ENCODE measurements at regions not wholly inside any gene's neighbourhood (a gene's known extent, or its start where the extent isn't known, plus 50 kb on each side); places are given as distances from the start of the nearest gene placed in this dataset.
A peak's percentile ranks its signal among the peaks of the same experiment; 100 is the strongest.

GRCh38 chr1:185681034-185681633 is 53.1 kb upstream of the HMCN1 start:
- H3K4me3 Mint-ChIP-seq: no peak overlapping the region
- H3K9me3 Mint-ChIP-seq: no peaks in the 10 kb centered on the region
- H3K36me3 Mint-ChIP-seq (ENCODE audit: low read depth): no peaks in the 10 kb centered on the region
- no peak overlapping the region for H3K27ac Mint-ChIP-seq
- H3K4me1 Mint-ChIP-seq (ENCODE audit: low read depth): peaks cover 17% of the 10 kb centered on the region
- H3K27me3 Mint-ChIP-seq (ENCODE audit: low read depth): peaks cover 14% of the 10 kb centered on the region

GRCh38 chr1:185680453-185680852 is 53.7 kb upstream of the HMCN1 start:
- Mint-ChIP-seq H3K27ac (peak overlapping the region; percentile 76), H3K4me3 (peak overlapping the region; percentile 11)

GRCh38 chr1:185679220-185679619 is 55.0 kb upstream of the HMCN1 start:
- H3K27me3 Mint-ChIP-seq (ENCODE audit: low read depth): peaks cover 3% of the 10 kb centered on the region
- H3K4me1 Mint-ChIP-seq (ENCODE audit: low read depth): peaks cover 24% of the 10 kb centered on the region
- H3K27ac Mint-ChIP-seq: no peak overlapping the region
- peaks cover under 1% of the 10 kb centered on the region for H3K9me3 Mint-ChIP-seq
- H3K36me3 Mint-ChIP-seq (ENCODE audit: low read depth): peaks cover under 1% of the 10 kb centered on the region
- H3K4me3 Mint-ChIP-seq: no peak overlapping the region

More at GRCh38 chr1:185680453-185680852, 53.7 kb upstream of the HMCN1 start:
- no peaks in the 10 kb centered on the region for H3K9me3 Mint-ChIP-seq
- peaks cover 17% of the 10 kb centered on the region for H3K4me1 Mint-ChIP-seq (ENCODE audit: low read depth)
- no peaks in the 10 kb centered on the region for H3K36me3 Mint-ChIP-seq (ENCODE audit: low read depth)
- peaks cover 11% of the 10 kb centered on the region for H3K27me3 Mint-ChIP-seq (ENCODE audit: low read depth)

GRCh38 chr1:185676969-185677368 is 57.2 kb upstream of the HMCN1 start:
- Mint-ChIP-seq H3K27me3 (ENCODE audit: low read depth) (no peaks in the 10 kb centered on the region), H3K9me3 (peaks cover 11% of the 10 kb centered on the region), H3K4me1 (ENCODE audit: low read depth) (peaks cover 38% of the 10 kb centered on the region), H3K27ac (no peak overlapping the region), H3K36me3 (ENCODE audit: low read depth) (peaks cover 9% of the 10 kb centered on the region), H3K4me3 (no peak overlapping the region)

- H3K4me1 Mint-ChIP-seq (ENCODE audit: low read depth): peaks cover 34% of the 10 kb centered on the region
- peaks cover 9% of the 10 kb centered on the region for H3K36me3 Mint-ChIP-seq (ENCODE audit: low read depth)
- no peaks in the 10 kb centered on the region for H3K27me3 Mint-ChIP-seq (ENCODE audit: low read depth)
- H3K9me3 Mint-ChIP-seq: peaks cover 11% of the 10 kb centered on the region
- H3K27ac Mint-ChIP-seq: peak overlapping the region; percentile 57
- peak overlapping the region; percentile 50 for H3K4me3 Mint-ChIP-seq
These were observed 60.0 kb upstream of the HMCN1 start for GRCh38 chr1:185674201-185674600.

- Mint-ChIP-seq H3K27me3 (ENCODE audit: low read depth) (no peaks in the 10 kb centered on the region), H3K4me3 (peak overlapping the region; percentile 12), H3K4me1 (ENCODE audit: low read depth) (peaks cover 37% of the 10 kb centered on the region), H3K27ac (no peak overlapping the region), H3K36me3 (ENCODE audit: low read depth) (peaks cover 9% of the 10 kb centered on the region), H3K9me3 (peaks cover 11% of the 10 kb centered on the region)
These were observed 61.4 kb upstream of the HMCN1 start for GRCh38 chr1:185672719-185673360.

- peaks cover 9% of the 10 kb centered on the region for H3K36me3 Mint-ChIP-seq (ENCODE audit: low read depth)
- no peak overlapping the region for H3K27ac Mint-ChIP-seq
- H3K9me3 Mint-ChIP-seq: peaks cover 11% of the 10 kb centered on the region
- no peaks in the 10 kb centered on the region for H3K27me3 Mint-ChIP-seq (ENCODE audit: low read depth)
- H3K4me1 Mint-ChIP-seq (ENCODE audit: low read depth): peaks cover 37% of the 10 kb centered on the region
- no peak overlapping the region for H3K4me3 Mint-ChIP-seq
These were observed 64.0 kb upstream of the HMCN1 start for GRCh38 chr1:185670187-185670627.

GRCh38 chr1:185668013-185668412 is 66.2 kb upstream of the HMCN1 start:
- Mint-ChIP-seq H3K27me3 (ENCODE audit: low read depth) (no peaks in the 10 kb centered on the region), H3K4me3 (no peak overlapping the region), H3K9me3 (peaks cover 4% of the 10 kb centered on the region), H3K4me1 (ENCODE audit: low read depth) (peaks cover 25% of the 10 kb centered on the region), H3K36me3 (ENCODE audit: low read depth) (peaks cover 3% of the 10 kb centered on the region), H3K27ac (no peak overlapping the region)

- no peak overlapping the region for H3K4me3 Mint-ChIP-seq
- no peak overlapping the region for H3K27ac Mint-ChIP-seq
- no peaks in the 10 kb centered on the region for H3K9me3 Mint-ChIP-seq
- no peaks in the 10 kb centered on the region for H3K27me3 Mint-ChIP-seq (ENCODE audit: low read depth)
- H3K36me3 Mint-ChIP-seq (ENCODE audit: low read depth): no peaks in the 10 kb centered on the region
- H3K4me1 Mint-ChIP-seq (ENCODE audit: low read depth): peaks cover 25% of the 10 kb centered on the region
These were observed 67.6 kb upstream of the HMCN1 start for GRCh38 chr1:185666582-185666981.

GRCh38 chr1:185663771-185664296 is 70.4 kb upstream of the HMCN1 start:
- Mint-ChIP-seq H3K9me3 (no peaks in the 10 kb centered on the region), H3K27me3 (ENCODE audit: low read depth) (no peaks in the 10 kb centered on the region), H3K27ac (no peak overlapping the region), H3K4me1 (ENCODE audit: low read depth) (peaks cover 14% of the 10 kb centered on the region), H3K36me3 (ENCODE audit: low read depth) (no peaks in the 10 kb centered on the region), H3K4me3 (no peak overlapping the region)

GRCh38 chr1:185663332-185663731 is 70.9 kb upstream of the HMCN1 start:
- peaks cover 9% of the 10 kb centered on the region for H3K4me1 Mint-ChIP-seq (ENCODE audit: low read depth)
- no peaks in the 10 kb centered on the region for H3K36me3 Mint-ChIP-seq (ENCODE audit: low read depth)
- H3K27ac Mint-ChIP-seq: no peak overlapping the region

GRCh38 chr1:185661971-185662370 is 72.2 kb upstream of the HMCN1 start:
- H3K4me3 Mint-ChIP-seq: no peak overlapping the region
- H3K4me1 Mint-ChIP-seq (ENCODE audit: low read depth): peaks cover 14% of the 10 kb centered on the region
- H3K9me3 Mint-ChIP-seq: no peaks in the 10 kb centered on the region
- no peak overlapping the region for H3K27ac Mint-ChIP-seq
- H3K36me3 Mint-ChIP-seq (ENCODE audit: low read depth): peaks cover 2% of the 10 kb centered on the region
- no peaks in the 10 kb centered on the region for H3K27me3 Mint-ChIP-seq (ENCODE audit: low read depth)

More at GRCh38 chr1:185663332-185663731, 70.9 kb upstream of the HMCN1 start:
- Mint-ChIP-seq H3K27me3 (ENCODE audit: low read depth) (no peaks in the 10 kb centered on the region), H3K9me3 (no peaks in the 10 kb centered on the region), H3K4me3 (no peak overlapping the region)

GRCh38 chr1:185656663-185657062 is 77.5 kb upstream of the HMCN1 start:
- Mint-ChIP-seq H3K27ac (no peak overlapping the region), H3K36me3 (ENCODE audit: low read depth) (peaks cover 2% of the 10 kb centered on the region), H3K4me1 (ENCODE audit: low read depth) (peaks cover 5% of the 10 kb centered on the region), H3K27me3 (ENCODE audit: low read depth) (no peaks in the 10 kb centered on the region), H3K4me3 (no peak overlapping the region), H3K9me3 (no peaks in the 10 kb centered on the region)

GRCh38 chr1:185654952-185655314 is 79.3 kb upstream of the HMCN1 start:
- H3K4me1 Mint-ChIP-seq (ENCODE audit: low read depth): peaks cover 9% of the 10 kb centered on the region

More at GRCh38 chr1:185654952-185655314, 79.3 kb upstream of the HMCN1 start:
- H3K36me3 Mint-ChIP-seq (ENCODE audit: low read depth): peaks cover 2% of the 10 kb centered on the region
- H3K27ac Mint-ChIP-seq: no peak overlapping the region
- no peak overlapping the region for H3K4me3 Mint-ChIP-seq
- H3K27me3 Mint-ChIP-seq (ENCODE audit: low read depth): no peaks in the 10 kb centered on the region
- no peaks in the 10 kb centered on the region for H3K9me3 Mint-ChIP-seq
